ENCODE measurements at regions not wholly inside any gene's neighbourhood (a gene's known extent, or its start where the extent isn't known, plus 50 kb on each side); places are given as distances from the start of the nearest gene placed in this dataset.

DNA sequence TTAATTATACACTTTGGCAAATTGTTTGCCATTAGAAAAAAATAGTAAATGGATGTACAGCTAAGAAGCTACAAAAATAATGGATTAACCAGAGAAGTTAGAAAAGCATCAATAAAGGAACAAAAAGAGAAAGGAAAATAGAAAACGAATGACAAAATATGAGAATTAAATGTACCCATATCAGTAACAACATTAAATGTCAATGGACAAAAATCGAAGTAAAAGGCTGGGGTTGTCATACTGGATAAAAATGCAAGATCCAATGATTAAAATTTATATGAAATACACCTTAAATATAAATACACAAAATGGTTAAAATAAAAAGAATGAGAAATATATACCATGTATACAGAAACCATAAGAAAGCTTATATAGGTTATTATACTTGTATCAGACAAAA, 470.6 kb downstream of the OCA2 start:
- no peak for DNase-seq
- no peak overlapping the region for H3K27ac Mint-ChIP-seq
- H3K36me3 Mint-ChIP-seq (ENCODE audit: low read depth) = peaks cover 5% of the 10 kb centered on the region; the same call in 1 of the 2 replicates
- H3K4me1 Mint-ChIP-seq (ENCODE audit: low read depth) = no peaks in the 10 kb centered on the region
- H3K4me3 Mint-ChIP-seq = no peak overlapping the region
- no peak for TF ChIP-seq CTCF (IDR thresholded peaks at IDR 0.05)
- peaks cover 41% of the 10 kb centered on the region for H3K9me3 Mint-ChIP-seq
- H3K27me3 Mint-ChIP-seq (ENCODE audit: insufficient read depth) = no peaks in the 10 kb centered on the region; the same call in 1 of the 2 replicates

DNA sequence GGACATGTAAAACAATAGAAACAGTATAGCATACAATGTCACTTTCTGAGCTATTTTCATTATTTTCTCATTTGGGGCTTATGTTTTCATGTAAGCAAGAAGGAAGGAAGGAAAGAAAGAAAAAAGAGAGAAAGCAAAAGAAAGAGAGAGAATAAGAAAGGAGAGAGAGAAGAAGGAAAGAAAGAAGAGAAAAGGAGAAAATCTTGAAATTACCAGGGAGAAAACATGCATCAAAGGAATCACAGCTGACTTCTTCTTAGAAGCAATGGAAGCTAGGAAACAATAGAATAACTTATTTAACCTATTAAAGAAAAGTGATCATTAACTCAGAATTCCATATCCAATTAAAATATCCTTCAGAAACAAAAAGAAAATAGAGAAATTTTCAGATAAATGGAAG, 471.5 kb downstream of the OCA2 start:
- DNase-seq = no peak
- H3K36me3 Mint-ChIP-seq (ENCODE audit: low read depth) = peaks cover 5% of the 10 kb centered on the region; the same call in 1 of the 2 replicates
- H3K27ac Mint-ChIP-seq = no peak overlapping the region
- no peak overlapping the region for H3K4me3 Mint-ChIP-seq
- H3K9me3 Mint-ChIP-seq = peaks cover 49% of the 10 kb centered on the region
- no peak for TF ChIP-seq CTCF (IDR thresholded peaks at IDR 0.05)
- H3K27me3 Mint-ChIP-seq (ENCODE audit: insufficient read depth) = peaks cover 2% of the 10 kb centered on the region; the same call in 1 of the 2 replicates
- H3K4me1 Mint-ChIP-seq (ENCODE audit: low read depth) = no peaks in the 10 kb centered on the region

GRCh38 chr15:27623560-27624305, 475.4 kb downstream of the OCA2 start:
- peaks cover 5% of the 10 kb centered on the region; the same call in 1 of the 2 replicates for H3K36me3 Mint-ChIP-seq (ENCODE audit: low read depth)
- H3K4me1 Mint-ChIP-seq (ENCODE audit: low read depth) = no peaks in the 10 kb centered on the region
- H3K27me3 Mint-ChIP-seq (ENCODE audit: insufficient read depth) = peaks cover 2% of the 10 kb centered on the region; the same call in 1 of the 2 replicates
- no peak for DNase-seq
- H3K27ac Mint-ChIP-seq = no peak overlapping the region
- no peak for TF ChIP-seq CTCF (IDR thresholded peaks at IDR 0.05)
- H3K4me3 Mint-ChIP-seq = peak overlapping the region; percentile 55; the same call in 1 of the 2 replicates
- peaks cover 49% of the 10 kb centered on the region for H3K9me3 Mint-ChIP-seq

DNA sequence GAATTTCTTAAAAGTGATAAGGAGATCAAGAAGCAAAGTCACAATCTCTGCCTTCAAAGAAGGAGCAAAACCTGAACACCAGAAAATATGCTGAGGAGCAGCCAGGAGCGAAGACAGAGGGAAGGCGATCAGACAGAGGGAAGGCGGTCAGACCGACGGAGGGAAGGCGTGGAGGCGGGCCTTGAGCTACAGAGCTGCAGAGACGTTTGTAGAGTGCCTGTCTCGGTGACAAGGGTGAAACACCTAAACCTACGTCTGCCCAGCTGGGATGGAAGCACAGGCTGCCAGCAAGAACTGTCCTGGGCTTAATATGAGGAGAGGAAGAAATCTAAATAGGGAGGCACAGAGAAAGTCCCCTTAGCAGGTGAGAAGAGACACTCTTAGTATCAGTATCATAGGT, 476.0 kb downstream of the OCA2 start:
- H3K27ac Mint-ChIP-seq = no peak overlapping the region
- no peak for DNase-seq
- H3K36me3 Mint-ChIP-seq (ENCODE audit: low read depth) = peaks cover 5% of the 10 kb centered on the region; the same call in 1 of the 2 replicates
- H3K9me3 Mint-ChIP-seq = peaks cover 49% of the 10 kb centered on the region
- no peak for TF ChIP-seq CTCF (IDR thresholded peaks at IDR 0.05)
- H3K4me1 Mint-ChIP-seq (ENCODE audit: low read depth) = no peaks in the 10 kb centered on the region
- no peak overlapping the region for H3K4me3 Mint-ChIP-seq
- H3K27me3 Mint-ChIP-seq (ENCODE audit: insufficient read depth) = peaks cover 2% of the 10 kb centered on the region; the same call in 1 of the 2 replicates

DNA sequence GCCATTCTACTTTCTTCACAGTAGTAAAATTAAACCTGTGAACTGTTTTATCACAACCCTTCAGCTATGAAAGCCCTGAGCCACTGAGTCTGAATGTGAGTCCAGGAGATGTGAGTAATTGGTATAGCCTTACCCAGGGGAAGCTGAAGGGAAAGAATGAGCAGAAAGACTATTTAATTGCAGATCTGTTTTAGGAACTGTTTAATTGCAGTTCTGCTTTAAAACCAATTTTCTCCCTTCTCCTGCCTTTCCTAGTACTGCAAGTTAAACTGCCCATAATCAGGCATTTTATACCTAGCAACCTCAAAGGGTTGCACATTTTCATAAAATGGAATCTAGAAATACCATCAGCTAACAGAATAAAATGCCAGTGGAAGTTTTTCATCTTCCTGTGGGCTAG, 476.7 kb downstream of the OCA2 start:
- peaks cover 47% of the 10 kb centered on the region for H3K9me3 Mint-ChIP-seq
- H3K4me3 Mint-ChIP-seq = no peak overlapping the region
- H3K27ac Mint-ChIP-seq = no peak overlapping the region
- no peak for TF ChIP-seq CTCF (IDR thresholded peaks at IDR 0.05)
- peaks cover 2% of the 10 kb centered on the region; the same call in 1 of the 2 replicates for H3K27me3 Mint-ChIP-seq (ENCODE audit: insufficient read depth)
- no peaks in the 10 kb centered on the region for H3K4me1 Mint-ChIP-seq (ENCODE audit: low read depth)
- no peak for DNase-seq
- peaks cover under 1% of the 10 kb centered on the region; the same call in 1 of the 2 replicates for H3K36me3 Mint-ChIP-seq (ENCODE audit: low read depth)

Data from HFFc6 (cell line).